ENCODE measurements at regions not wholly inside any gene's neighbourhood (a gene's known extent, or its start where the extent isn't known, plus 50 kb on each side); places are given as distances from the start of the nearest gene placed in this dataset.

- Histone ChIP-seq H3K36me3 (ENCODE audit: control insufficient read depth, insufficient read depth, low read length) (no peaks in the 10 kb centered on the region), H3K4me3 (ENCODE audit: low read depth, low read length) (no peak overlapping the region), H3K27me3 (ENCODE audit: control insufficient read depth, insufficient read depth, low read length) (no peaks in the 10 kb centered on the region)
- CTCF ChIA-PET, result no interaction called here
- POLR2A ChIA-PET, result no interaction called here
- no peak for TF ChIP-seq CTCF (IDR thresholded peaks at IDR 0.05; ENCODE audit: insufficient read depth, low read depth, low read length)
- DNase-seq (ENCODE audit: low read depth), result no peak
These were observed 906.7 kb downstream of the AACS start for GRCh38 chr12:125971981-125972380.

GRCh38 chr12:125978286-125978685, 913.1 kb downstream of the AACS start:
- H3K4me3 ChIP-seq (ENCODE audit: low read depth, low read length), result no peak overlapping the region
- no peak for DNase-seq (ENCODE audit: low read depth)
- no peak for TF ChIP-seq CTCF (IDR thresholded peaks at IDR 0.05; ENCODE audit: insufficient read depth, low read depth, low read length)
- H3K36me3 ChIP-seq (ENCODE audit: control insufficient read depth, insufficient read depth, low read length), result no peaks in the 10 kb centered on the region
- CTCF ChIA-PET, result no interaction called here
- H3K27me3 ChIP-seq (ENCODE audit: control insufficient read depth, insufficient read depth, low read length), result no peaks in the 10 kb centered on the region
- POLR2A ChIA-PET, result no interaction called here

- Histone ChIP-seq H3K36me3 (ENCODE audit: control insufficient read depth, insufficient read depth, low read length) (no peaks in the 10 kb centered on the region), H3K4me3 (ENCODE audit: low read depth, low read length) (no peak overlapping the region), H3K27me3 (ENCODE audit: control insufficient read depth, insufficient read depth, low read length) (no peaks in the 10 kb centered on the region)
- no peak for DNase-seq (ENCODE audit: low read depth)
- no peak for TF ChIP-seq CTCF (IDR thresholded peaks at IDR 0.05; ENCODE audit: insufficient read depth, low read depth, low read length)
- ChIA-PET CTCF (no interaction called here), POLR2A (no interaction called here)
These were observed 916.5 kb downstream of the AACS start for GRCh38 chr12:125981610-125982253.

- DNase-seq (ENCODE audit: low read depth), result no peak
- ChIA-PET CTCF (no interaction called here), POLR2A (no interaction called here)
- peak overlapping the region; percentile 26 for H3K4me3 ChIP-seq (ENCODE audit: low read depth, low read length)
- H3K36me3 ChIP-seq (ENCODE audit: control insufficient read depth, insufficient read depth, low read length), result no peaks in the 10 kb centered on the region
- TF ChIP-seq CTCF (IDR thresholded peaks at IDR 0.05; ENCODE audit: insufficient read depth, low read depth, low read length), result no peak
- H3K27me3 ChIP-seq (ENCODE audit: control insufficient read depth, insufficient read depth, low read length), result no peaks in the 10 kb centered on the region
These were observed 918.0 kb downstream of the AACS start for GRCh38 chr12:125983094-125983783.

- no peaks in the 10 kb centered on the region for H3K36me3 ChIP-seq (ENCODE audit: control insufficient read depth, insufficient read depth, low read length)
- TF ChIP-seq CTCF (IDR thresholded peaks at IDR 0.05; ENCODE audit: insufficient read depth, low read depth, low read length), result no peak
- no peaks in the 10 kb centered on the region for H3K27me3 ChIP-seq (ENCODE audit: control insufficient read depth, insufficient read depth, low read length)
- peak overlapping the region; percentile 26 for H3K4me3 ChIP-seq (ENCODE audit: low read depth, low read length)
- POLR2A ChIA-PET, result no interaction called here
- CTCF ChIA-PET, result no interaction called here
- no peak for DNase-seq (ENCODE audit: low read depth)
These were observed 918.7 kb downstream of the AACS start for GRCh38 chr12:125983784-125984500.
